NCI-H128 (cell line): ENCODE measurements at regions not wholly inside any gene's neighbourhood (a gene's known extent, or its start where the extent isn't known, plus 50 kb on each side); places are given as distances from the start of the nearest gene placed in this dataset.
"Not testable (repeated sequence)": the region's sequence is repeated elsewhere in the genome, so short reads cannot be mapped to it uniquely, and the experiment has no call there.

Source experiments
- DNase-seq: peaks from one replicate; lab custom pipeline; 2025; ENCODE audit not compliant: unreplicated experiment; lab: John Stamatoyannopoulos, UW

- no peak for DNase-seq
Measured at GRCh38 chr11:87878373-87878825, 296.8 kb downstream of the RAB38 start.

- no peak for DNase-seq
Measured at GRCh38 chr11:87871056-87871455, 304.2 kb downstream of the RAB38 start.

- no peak for DNase-seq
Measured at GRCh38 chr11:87870086-87870485, 305.2 kb downstream of the RAB38 start.

- no peak for DNase-seq
Measured at GRCh38 chr11:87866951-87867350, 308.3 kb downstream of the RAB38 start.

GRCh38 chr11:87861030-87861429 lies 314.2 kb downstream of the RAB38 start:
- DNase-seq = no peak

GRCh38 chr11:87859636-87860035 lies 315.6 kb downstream of the RAB38 start:
- no peak for DNase-seq

GRCh38 chr11:87851827-87852226 lies 323.4 kb downstream of the RAB38 start:
- DNase-seq = no peak

- no peak for DNase-seq
Measured at GRCh38 chr11:87851234-87851633, 324.0 kb downstream of the RAB38 start.

- DNase-seq = no peak
Measured at GRCh38 chr11:87849216-87849615, 326.0 kb downstream of the RAB38 start.

GRCh38 chr11:87840786-87841185 lies 334.5 kb downstream of the RAB38 start:
- DNase-seq = no peak

- DNase-seq = no peak
Measured at GRCh38 chr11:87832211-87832610, 343.0 kb downstream of the RAB38 start.

- DNase-seq = no peak
Measured at GRCh38 chr11:87820011-87820410, 355.2 kb downstream of the RAB38 start.

GRCh38 chr11:87819151-87819550 lies 356.1 kb downstream of the RAB38 start:
- DNase-seq = no peak

- no peak for DNase-seq
Measured at GRCh38 chr11:87812571-87813365, 362.5 kb downstream of the RAB38 start.

- no peak for DNase-seq
Measured at GRCh38 chr11:87810486-87810885, 364.8 kb downstream of the RAB38 start.

GRCh38 chr11:87809256-87809655 lies 366.0 kb downstream of the RAB38 start:
- no peak for DNase-seq

GRCh38 chr11:87804176-87804575 lies 371.1 kb downstream of the RAB38 start:
- DNase-seq = no peak

- DNase-seq = no peak
Measured at GRCh38 chr11:87803748-87804147, 371.5 kb downstream of the RAB38 start.

- not testable (repeated sequence) for DNase-seq
Measured at GRCh38 chr11:87784862-87785261, 390.4 kb downstream of the RAB38 start.

GRCh38 chr11:87780068-87780413 lies 395.2 kb downstream of the RAB38 start:
- no peak for DNase-seq

GRCh38 chr11:87779276-87780067 lies 395.8 kb downstream of the RAB38 start:
- no peak for DNase-seq

- DNase-seq = no peak
Measured at GRCh38 chr11:87778357-87778756, 396.9 kb downstream of the RAB38 start.
